Endothelial cell of umbilical vein (primary cell): ENCODE measurements at regions not wholly inside any gene's neighbourhood (a gene's known extent, or its start where the extent isn't known, plus 50 kb on each side); places are given as distances from the start of the nearest gene placed in this dataset.
"Not testable (repeated sequence)": the region's sequence is repeated elsewhere in the genome, so short reads cannot be mapped to it uniquely, and the experiment has no call there.

Experiments
- BruUV-seq: library from RNA; stranded (reverse); fragments of 400-500 nt; replicated peaks from 2 replicates; lab custom pipeline; 2021; lab: Mats Ljungman, UMichigan
- CTCF ChIA-PET: fragments of 300-600, 350-600 bp; sonication (Branson Sonifier 250); formaldehyde crosslinking; loops from one replicate; lab custom pipeline; 2021; ENCODE audit warnings: antibody characterized with exemption, inconsistent platforms; lab: Charles Lee
- POLR2A ChIA-PET: fragments of 300-600, 350-600 bp; sonication (Branson Sonifier 250); formaldehyde crosslinking; loops from one replicate; lab custom pipeline; 2021; ENCODE audit warnings: antibody characterized with exemption, inconsistent platforms; lab: Charles Lee
- DNase-seq: peaks from one replicate; pipeline ENCODE4 v3.0.0-alpha.2; 2011; ENCODE audit warnings: low read depth, low spot score
- FAIRE-seq: peaks from 2 replicates; lab custom pipeline; 2011; peaks lifted over from hg19 to GRCh38; lab: Jason Lieb, UNC
- H2AFZ ChIP-seq: 2 replicates; pipeline ENCODE4 v1.6.0; 2012; ENCODE audit warnings: low read depth, low read length, control low read depth, inconsistent platforms
- H3K27ac ChIP-seq: 2 replicates; pipeline ENCODE4 v1.5.1; 2011; ENCODE audit warnings: low read depth, mild to moderate bottlenecking, control low read depth, low read length, moderate library complexity; ENCODE audit not compliant: insufficient read depth
- H3K27me3 ChIP-seq, 2 experiments: 2 replicates each; pipeline versions ENCODE4 v1.6.0 to v1.6.1; 2011; ENCODE audit warnings: low read length in 2 of 2, mixed read lengths in 1 of 2; ENCODE audit not compliant: control insufficient read depth in 2 of 2, insufficient read depth in 2 of 2
- H3K36me3 ChIP-seq, 2 experiments: 2 replicates in 1 of 2; 3 replicates in 1 of 2; pipeline ENCODE4 v1.5.1; 2011; ENCODE audit warnings: low read length in 2 of 2, mild to moderate bottlenecking in 1 of 2, moderate library complexity in 1 of 2; ENCODE audit not compliant: control insufficient read depth in 2 of 2, insufficient read depth in 2 of 2; ENCODE audit errors: extremely low read depth in 1 of 2
- H3K4me1 ChIP-seq: 3 replicates; pipeline ENCODE4 v1.5.1; 2011; ENCODE audit warnings: mild to moderate bottlenecking, low read length; ENCODE audit not compliant: control insufficient read depth, insufficient read depth; ENCODE audit errors: extremely low read depth
- H3K4me2 ChIP-seq: 2 replicates; pipeline ENCODE4 v1.6.1; 2011; ENCODE audit warnings: low read length, control low read depth, mixed read lengths; ENCODE audit not compliant: insufficient read depth
- H3K4me3 ChIP-seq, 3 experiments: fragments of 200-600 bp in 1 of 3; sonication (generic), shearing (Covaris generic) in 1 of 3; replicated peaks in 1 of 3; 2 replicates each; pipeline ENCODE4 v1.5.1; 2011 to 2016; ENCODE audit warnings: control low read depth in 3 of 3, low read length in 3 of 3, mild to moderate bottlenecking in 2 of 3, inconsistent platforms in 1 of 3, low read depth in 1 of 3, moderate library complexity in 1 of 3; ENCODE audit not compliant: insufficient read depth in 1 of 3
- H3K79me2 ChIP-seq: 2 replicates; pipeline ENCODE4 v1.6.0; 2012; ENCODE audit warnings: low read length, inconsistent platforms; ENCODE audit not compliant: control insufficient read depth, insufficient read depth
- H3K9ac ChIP-seq: replicated peaks from 2 replicates; pipeline ENCODE3; 2011; ENCODE audit warnings: low read length, control low read depth; ENCODE audit not compliant: insufficient read depth; ENCODE audit errors: extremely low read depth
- H3K9me1 ChIP-seq: replicated peaks from 3 replicates; pipeline ENCODE4 v1.6.0; 2011; ENCODE audit warnings: mild to moderate bottlenecking, low read length; ENCODE audit not compliant: control insufficient read depth, insufficient read depth; ENCODE audit errors: extremely low read depth
- H3K9me3 ChIP-seq: replicated peaks from 2 replicates; pipeline ENCODE4 v1.5.1; 2012; ENCODE audit warnings: low read length, inconsistent platforms; ENCODE audit not compliant: control insufficient read depth, insufficient read depth
- H4K20me1 ChIP-seq: replicated peaks from 2 replicates; pipeline ENCODE3; 2011; ENCODE audit warnings: mild to moderate bottlenecking, low read length; ENCODE audit not compliant: control insufficient read depth, insufficient read depth; ENCODE audit errors: extremely low read depth
- CTCF ChIP-seq, 2 donors: IDR thresholded peaks; 1 replicate in 1 of 2; 2 replicates in 1 of 2; pipeline ENCODE4 v1.5.1; 2011; ENCODE audit warnings: low read length in 2 of 2, mild to moderate bottlenecking in 2 of 2, moderate library complexity in 2 of 2, control low read depth in 1 of 2, inconsistent platforms in 1 of 2, low read depth in 1 of 2; ENCODE audit not compliant: insufficient read depth in 1 of 2; ENCODE audit errors: extremely low read depth in 1 of 2
- EZH2 ChIP-seq: IDR thresholded peaks from 2 replicates; pipeline ENCODE4 v1.6.1; 2012; ENCODE audit warnings: borderline replicate concordance, low read depth, mild to moderate bottlenecking, moderate library complexity, low read length, inconsistent platforms; ENCODE audit not compliant: severe bottlenecking
- FOS ChIP-seq: IDR thresholded peaks from 2 replicates; pipeline ENCODE4 v1.6.1; 2011; ENCODE audit warnings: mild to moderate bottlenecking, low read length, moderate library complexity, borderline replicate concordance; ENCODE audit not compliant: insufficient read depth
- GATA2 ChIP-seq: IDR thresholded peaks from 2 replicates; pipeline ENCODE4 v1.7.0; 2011; ENCODE audit warnings: low read depth, mild to moderate bottlenecking, moderate library complexity, mixed read lengths, low read length; ENCODE audit not compliant: insufficient read length, insufficient read depth
- JUN ChIP-seq: IDR thresholded peaks from 2 replicates; pipeline ENCODE4 v1.6.1; 2011; ENCODE audit warnings: borderline replicate concordance, low read depth; ENCODE audit not compliant: insufficient read length, insufficient read depth
- MYC ChIP-seq: IDR thresholded peaks from one replicate; pipeline ENCODE4 v1.6.1; 2011; ENCODE audit warnings: mild to moderate bottlenecking, low read depth, low read length
- POLR2A ChIP-seq: IDR thresholded peaks from 2 replicates; pipeline ENCODE4 v1.6.1; 2012; ENCODE audit warnings: low read depth, mild to moderate bottlenecking, control low read depth, low read length
- POLR2AphosphoS5 ChIP-seq: IDR thresholded peaks from 2 replicates; pipeline ENCODE4 v1.6.1; 2012; ENCODE audit warnings: low read depth, mild to moderate bottlenecking, control low read depth, low read length, moderate library complexity; ENCODE audit not compliant: insufficient read depth
- dilution Hi-C: fragments of 300-500 bp; cut with MboI; formaldehyde crosslinking; loops from one replicate; pipeline ENCODE4 v1.15.0; 2019; ENCODE audit warnings: low sequenced_read_pairs; ENCODE audit not compliant: extremely low pct_ligation_motif_present
- intact Hi-C: fragments of 100-400 bp; cut with micrococcal nuclease; formaldehyde crosslinking; loops from one replicate; pipeline ENCODE4 v1.10.0; 2022
- TF ChIP-seq, protein P1 (sequence below): IDR thresholded peaks from 2 replicates; pipeline ENCODE4 v1.6.1; 2011; ENCODE audit not compliant: insufficient read depth, insufficient read length

DNA sequence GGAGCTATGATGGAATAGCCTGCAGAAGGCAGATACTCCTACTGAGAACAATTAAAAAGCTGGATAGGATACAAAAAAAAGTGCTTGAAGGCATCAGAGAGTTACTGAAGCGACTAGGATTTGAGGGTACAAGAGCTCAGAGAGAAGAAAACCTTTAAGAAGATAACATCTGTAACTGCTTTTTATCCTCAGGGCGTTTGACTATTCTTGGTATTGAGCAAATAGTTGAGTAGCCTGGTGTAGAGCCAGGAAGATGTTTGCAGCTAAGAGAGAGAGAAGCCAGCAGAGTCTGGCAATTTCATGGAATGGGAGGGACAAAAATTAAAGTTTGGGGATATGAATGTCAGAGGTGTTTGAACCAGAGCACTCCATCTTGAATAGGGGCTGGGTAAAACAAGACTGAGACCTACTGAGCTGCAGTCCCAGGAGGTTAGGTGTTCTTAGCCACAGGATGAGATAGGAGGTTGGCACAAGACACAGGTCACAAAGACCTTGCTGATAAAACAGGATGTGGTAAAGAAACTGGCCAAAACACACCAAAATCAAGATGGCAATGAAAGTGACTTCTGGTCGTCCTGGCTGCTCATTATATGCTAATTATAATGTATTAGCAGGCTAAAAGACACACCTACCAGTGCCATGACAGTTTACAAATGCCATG, 428.8 kb downstream of the SH2D4B start:
- Histone ChIP-seq H3K4me2 (no peak overlapping the region), H3K9me3 (no peaks in the 10 kb centered on the region), H2AFZ (no peak overlapping the region), H3K4me3 (no peak overlapping the region), H3K9ac (no peak overlapping the region), H3K9me1 (no peaks in the 10 kb centered on the region), H3K79me2 (no peaks in the 10 kb centered on the region), H3K27ac (no peak overlapping the region), H3K27me3 (no peaks in the 10 kb centered on the region), H3K4me1 (no peaks in the 10 kb centered on the region), H3K36me3 (no peaks in the 10 kb centered on the region), H4K20me1 (no peaks in the 10 kb centered on the region)
- ChIA-PET POLR2A (no interaction called here), CTCF (no interaction called here)
- DNase-seq (no peak), FAIRE-seq (no peak)
- no TSS peak for BruUV-seq
- dilution Hi-C loops (no loop called here), intact Hi-C loops (no loop called here)
- TF ChIP-seq POLR2A (no peak), FOS (no peak), GATA2 (no peak), POLR2AphosphoS5 (no peak), CTCF (IDR thresholded peaks at IDR 0.05; ENCODE audit: extremely low read depth in 1 of 2, insufficient read depth in 1 of 2, low read depth in 1 of 2, low read length in 2 of 2) (no peak), MYC (no peak), JUN (no peak), EZH2 (no peak)
- TF ChIP-seq, protein P1, sequence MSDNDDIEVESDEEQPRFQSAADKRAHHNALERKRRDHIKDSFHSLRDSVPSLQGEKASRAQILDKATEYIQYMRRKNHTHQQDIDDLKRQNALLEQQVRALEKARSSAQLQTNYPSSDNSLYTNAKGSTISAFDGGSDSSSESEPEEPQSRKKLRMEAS: no peak

DNA sequence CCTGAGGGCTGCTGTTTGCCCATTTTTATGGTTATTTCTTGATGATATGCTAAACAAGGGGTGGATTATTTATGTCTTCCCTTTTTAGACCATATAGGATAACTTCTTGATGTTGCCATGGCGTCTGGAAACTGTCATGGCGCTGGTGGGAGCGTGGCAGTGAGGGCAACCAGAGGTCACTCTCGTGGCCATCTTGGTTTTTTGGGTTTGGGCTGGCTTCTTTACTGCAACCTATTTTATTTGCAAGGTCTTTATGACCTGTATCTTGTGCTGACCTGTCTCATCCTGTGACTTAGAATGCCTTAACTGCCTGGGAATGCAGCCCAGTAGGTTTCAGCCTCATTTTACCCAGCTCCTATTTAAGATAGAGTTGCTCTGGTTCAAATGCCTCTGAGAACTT, 429.7 kb downstream of the SH2D4B start:
- H3K4me1 ChIP-seq, H3K79me2 ChIP-seq, BruUV-seq, CTCF ChIA-PET, POLR2A ChIA-PET, H3K9me3 ChIP-seq, H3K36me3 ChIP-seq, H2AFZ ChIP-seq, H4K20me1 ChIP-seq, H3K27ac ChIP-seq, H3K4me3 ChIP-seq, H3K27me3 ChIP-seq, FAIRE-seq, H3K4me2 ChIP-seq, H3K9ac ChIP-seq, H3K9me1 ChIP-seq, dilution Hi-C loops, intact Hi-C loops, DNase-seq: not testable (repeated sequence)
